ENCODE measurements at regions not wholly inside any gene's neighbourhood (a gene's known extent, or its start where the extent isn't known, plus 50 kb on each side); places are given as distances from the start of the nearest gene placed in this dataset.

GRCh38 chr20:56762401-56762800, 133.3 kb downstream of the TFAP2C start:
- TF ChIP-seq POLR2A (IDR thresholded peaks at IDR 0.05; ENCODE audit: low read depth, low read length) (no peak), TAF1 (IDR thresholded peaks at IDR 0.05; ENCODE audit: borderline replicate concordance, low read depth, low read length) (no peak), POLR2AphosphoS5 (IDR thresholded peaks at IDR 0.05; ENCODE audit: low read depth, low read length) (no peak)
